Stimulated activated CD8-positive, alpha-beta memory T cell treated with anti-CD3 and anti-CD28 coated beads, Interleukin-12 subunit alpha, Interleukin-12 subunit beta, amount 100 ng/mL, for 1 hour (primary cell): ENCODE measurements at regions not wholly inside any gene's neighbourhood (a gene's known extent, or its start where the extent isn't known, plus 50 kb on each side); places are given as distances from the start of the nearest gene placed in this dataset.
A peak's percentile ranks its signal among the peaks of the same experiment; 100 is the strongest.
"Not testable (repeated sequence)": the region's sequence is repeated elsewhere in the genome, so short reads cannot be mapped to it uniquely, and the experiment has no call there.

ENCODE experiments used
- DNase-seq: peaks from one replicate; pipeline ENCODE4 v3.0.0-alpha.2; 2020; ENCODE audit warnings: low read depth

- no peak for DNase-seq
These were observed 467.4 kb upstream of the DPPA4 start for GRCh38 chr3:109804697-109805096.

- DNase-seq = peak; percentile 13
These were observed 469.6 kb upstream of the DPPA4 start for GRCh38 chr3:109806929-109807328.

- no peak for DNase-seq
These were observed 472.2 kb upstream of the DPPA4 start for GRCh38 chr3:109809513-109809912.

GRCh38 chr3:109818081-109818480 lies 480.7 kb upstream of the DPPA4 start:
- DNase-seq = no peak

GRCh38 chr3:109819734-109820133 lies 482.4 kb upstream of the DPPA4 start:
- no peak for DNase-seq

- DNase-seq = no peak
These were observed 488.8 kb upstream of the DPPA4 start for GRCh38 chr3:109825971-109826810.

- DNase-seq = no peak
These were observed 494.1 kb upstream of the DPPA4 start for GRCh38 chr3:109831403-109831802.

- DNase-seq = no peak
These were observed 498.6 kb upstream of the DPPA4 start for GRCh38 chr3:109835958-109836357.

- no peak for DNase-seq
These were observed 514.5 kb upstream of the DPPA4 start for GRCh38 chr3:109851854-109852253.

GRCh38 chr3:109852283-109852682 lies 514.9 kb upstream of the DPPA4 start:
- no peak for DNase-seq

- no peak for DNase-seq
These were observed 515.9 kb upstream of the DPPA4 start for GRCh38 chr3:109853077-109853731.

- DNase-seq = no peak
These were observed 526.4 kb upstream of the DPPA4 start for GRCh38 chr3:109863701-109864100.

- no peak for DNase-seq
These were observed 527.1 kb upstream of the DPPA4 start for GRCh38 chr3:109864452-109864851.

- DNase-seq = no peak
These were observed 532.2 kb upstream of the DPPA4 start for GRCh38 chr3:109869586-109869985.

- no peak for DNase-seq
These were observed 537.8 kb upstream of the DPPA4 start for GRCh38 chr3:109874896-109875708.

- DNase-seq = not testable (repeated sequence)
These were observed 540.3 kb upstream of the DPPA4 start for GRCh38 chr3:109877616-109878015.

- no peak for DNase-seq
These were observed 544.8 kb upstream of the DPPA4 start for GRCh38 chr3:109882144-109882543.

GRCh38 chr3:109887293-109887692 lies 549.9 kb upstream of the DPPA4 start:
- no peak for DNase-seq

GRCh38 chr3:109888026-109888425 lies 550.7 kb upstream of the DPPA4 start:
- DNase-seq = no peak

- DNase-seq = no peak
These were observed 560.4 kb upstream of the DPPA4 start for GRCh38 chr3:109897734-109898133.

- no peak for DNase-seq
These were observed 562.6 kb upstream of the DPPA4 start for GRCh38 chr3:109899925-109900324.

GRCh38 chr3:109900783-109901182 lies 563.4 kb upstream of the DPPA4 start:
- DNase-seq = no peak

GRCh38 chr3:109902549-109902948 lies 565.2 kb upstream of the DPPA4 start:
- no peak for DNase-seq
